ENCODE measurements at regions not wholly inside any gene's neighbourhood (a gene's known extent, or its start where the extent isn't known, plus 50 kb on each side); places are given as distances from the start of the nearest gene placed in this dataset.

- Histone ChIP-seq H3K36me3 (no peaks in the 10 kb centered on the region), H3K9me3 (no peaks in the 10 kb centered on the region), H3K27me3 (no peaks in the 10 kb centered on the region), H3K27ac (no peak overlapping the region), H3K4me3 (no peak overlapping the region), H3K4me1 (no peaks in the 10 kb centered on the region)
- no peak for DNase-seq
- in situ Hi-C loops (cut with MboI; ENCODE audit: low pct_ligation_motif_present in 1 of 4, low pct_unique_long_range_greater_than_20kb in 1 of 4, low sequenced_read_pairs in 3 of 4) (no loop called here), intact Hi-C loops (cut with DNase I; ENCODE audit: low total_unique reads) (no loop called here)
- TF ChIP-seq EP300 (IDR thresholded peaks at IDR 0.05; ENCODE audit: low read depth) (no peak), POLR2A (IDR thresholded peaks at IDR 0.05) (no peak), CTCF (IDR thresholded peaks at IDR 0.05) (no peak)
- WGBS, 2 donors (ENCODE audit: low coverage in 1 of 2): 68 to 78% methylated on average over 3 of the region's 3 CpGs
These were observed 167.2 kb upstream of the SPOPL start for GRCh38 chr2:138334323-138334722.

GRCh38 chr2:138335036-138335435, 166.5 kb upstream of the SPOPL start:
- in situ Hi-C loops (cut with MboI; ENCODE audit: low pct_ligation_motif_present in 1 of 4, low pct_unique_long_range_greater_than_20kb in 1 of 4, low sequenced_read_pairs in 3 of 4): no loop called here
- no peak overlapping the region for H3K27ac ChIP-seq

GRCh38 chr2:138336146-138336545, 165.4 kb upstream of the SPOPL start:
- intact Hi-C loops (cut with DNase I; ENCODE audit: low total_unique reads): no loop called here
- H3K4me1 ChIP-seq: no peaks in the 10 kb centered on the region
- in situ Hi-C loops (cut with MboI; ENCODE audit: low pct_ligation_motif_present in 1 of 4, low pct_unique_long_range_greater_than_20kb in 1 of 4, low sequenced_read_pairs in 3 of 4): no loop called here
- no peak overlapping the region for H3K27ac ChIP-seq
- no peaks in the 10 kb centered on the region for H3K27me3 ChIP-seq
- no peaks in the 10 kb centered on the region for H3K9me3 ChIP-seq
- no peaks in the 10 kb centered on the region for H3K36me3 ChIP-seq
- 80 to 91% methylated on average over 1 to 2 of the region's 2 CpGs for WGBS, 2 donors (ENCODE audit: low coverage in 1 of 2)
- no peak for DNase-seq
- no peak for TF ChIP-seq POLR2AphosphoS5 (IDR thresholded peaks at IDR 0.05)
- H3K4me3 ChIP-seq: no peak overlapping the region

More at GRCh38 chr2:138335036-138335435, 166.5 kb upstream of the SPOPL start:
- Histone ChIP-seq H3K27me3 (no peaks in the 10 kb centered on the region), H3K36me3 (no peaks in the 10 kb centered on the region), H3K4me1 (no peaks in the 10 kb centered on the region), H3K4me3 (no peak overlapping the region), H3K9me3 (no peaks in the 10 kb centered on the region)
- intact Hi-C loops (cut with DNase I; ENCODE audit: low total_unique reads): no loop called here
- TF ChIP-seq POLR2A (IDR thresholded peaks at IDR 0.05) (no peak), CTCF (IDR thresholded peaks at IDR 0.05) (no peak), POLR2AphosphoS5 (IDR thresholded peaks at IDR 0.05) (no peak), EP300 (IDR thresholded peaks at IDR 0.05; ENCODE audit: low read depth) (no peak)
- DNase-seq: no peak

GRCh38 chr2:138355244-138355643, 146.3 kb upstream of the SPOPL start:
- no peaks in the 10 kb centered on the region for H3K9me3 ChIP-seq
- intact Hi-C loops (cut with DNase I; ENCODE audit: low total_unique reads): no loop called here
- H3K4me1 ChIP-seq: peaks cover 0 to 8% (median 0%) of the 10 kb centered on the region in 4 donors
- in situ Hi-C loops (cut with MboI; ENCODE audit: low pct_ligation_motif_present in 1 of 4, low pct_unique_long_range_greater_than_20kb in 1 of 4, low sequenced_read_pairs in 3 of 4): no loop called here
- no peak overlapping the region for H3K27ac ChIP-seq
- H3K4me3 ChIP-seq: no peak overlapping the region
- H3K36me3 ChIP-seq: no peaks in the 10 kb centered on the region
- no peaks in the 10 kb centered on the region for H3K27me3 ChIP-seq
- 92 to 95% methylated on average over 2 of the region's 2 CpGs for WGBS, 2 donors (ENCODE audit: low coverage in 1 of 2)
- no peak for TF ChIP-seq POLR2AphosphoS5 (IDR thresholded peaks at IDR 0.05)
- no peak for TF ChIP-seq EP300 (IDR thresholded peaks at IDR 0.05; ENCODE audit: low read depth)
- TF ChIP-seq POLR2A (IDR thresholded peaks at IDR 0.05): no peak
- no peak for TF ChIP-seq CTCF (IDR thresholded peaks at IDR 0.05)
- DNase-seq: no peak

GRCh38 chr2:138356178-138356577, 145.4 kb upstream of the SPOPL start:
- Histone ChIP-seq H3K27ac (no peak overlapping the region), H3K27me3 (no peaks in the 10 kb centered on the region), H3K4me3 (no peak overlapping the region), H3K4me1 (peaks cover 0 to 8% (median 0%) of the 10 kb centered on the region in 4 donors), H3K36me3 (no peaks in the 10 kb centered on the region), H3K9me3 (no peaks in the 10 kb centered on the region)
- TF ChIP-seq POLR2AphosphoS5 (IDR thresholded peaks at IDR 0.05): no peak
- WGBS, 2 donors (ENCODE audit: low coverage in 1 of 2): 37 to 40% methylated on average over 4 of the region's 4 CpGs
- intact Hi-C loops (cut with DNase I; ENCODE audit: low total_unique reads): no loop called here
- in situ Hi-C loops (cut with MboI; ENCODE audit: low pct_ligation_motif_present in 1 of 4, low pct_unique_long_range_greater_than_20kb in 1 of 4, low sequenced_read_pairs in 3 of 4): no loop called here
- no peak for DNase-seq

Measured in transverse colon (tissue), 4 donors.